Esophagus (tissue), 2 donors: ENCODE measurements at regions not wholly inside any gene's neighbourhood (a gene's known extent, or its start where the extent isn't known, plus 50 kb on each side); places are given as distances from the start of the nearest gene placed in this dataset.

ENCODE experiments used
- H3K27ac ChIP-seq, 2 donors: one replicate each; pipeline ENCODE4 v1.5.1; 2013; ENCODE audit warnings: low read depth in 2 of 2, mild to moderate bottlenecking in 2 of 2, inconsistent platforms in 1 of 2, low read length in 1 of 2, moderate library complexity in 1 of 2
- H3K27me3 ChIP-seq, 2 donors: one replicate each; pipeline ENCODE4 v1.6.1; 2013; ENCODE audit warnings: low read length in 2 of 2, control low read depth in 1 of 2, mild to moderate bottlenecking in 1 of 2; ENCODE audit not compliant: insufficient read depth in 2 of 2, control insufficient read depth in 1 of 2
- H3K36me3 ChIP-seq, 2 donors: one replicate each; pipeline ENCODE4 v1.6.1; 2013; ENCODE audit warnings: low read length in 1 of 2; ENCODE audit not compliant: control insufficient read depth in 2 of 2, insufficient read depth in 2 of 2
- H3K4me1 ChIP-seq, 2 donors: one replicate each; pipeline ENCODE4 v1.6.1; 2013; ENCODE audit warnings: low read length in 1 of 2; ENCODE audit not compliant: control insufficient read depth in 2 of 2, insufficient read depth in 2 of 2
- H3K4me3 ChIP-seq, 2 donors: one replicate each; pipeline ENCODE4 v1.5.1; 2013; ENCODE audit warnings: low read length in 2 of 2, mild to moderate bottlenecking in 2 of 2, low read depth in 1 of 2, moderate library complexity in 1 of 2
- H3K9me3 ChIP-seq, 2 donors: one replicate each; pipeline ENCODE4 v1.6.1; 2013; ENCODE audit warnings: mild to moderate bottlenecking in 2 of 2, low read depth in 1 of 2, low read length in 1 of 2, moderate library complexity in 1 of 2; ENCODE audit not compliant: control insufficient read depth in 2 of 2, insufficient read depth in 1 of 2
- WGBS, 2 donors: extraction: QIAGEN DNeasy Blood & Tissue Kit; methylation state at CpG; one replicate each; pipeline ENCODE4 v1.1.7; 2013; 5-methylcytosine and 5-hydroxymethylcytosine counted together
- donor health status: healthy with polysubstance abuse.
- donor health status: Bipolar disorder and iron deficiency.

- Histone ChIP-seq H3K27me3 (no peaks in the 10 kb centered on the region), H3K27ac (no peak overlapping the region), H3K4me3 (no peak overlapping the region), H3K9me3 (no peaks in the 10 kb centered on the region), H3K4me1 (peaks cover 0 to 3% of the 10 kb centered on the region in 2 donors), H3K36me3 (no peaks in the 10 kb centered on the region)
These were observed 102.7 kb upstream of the CARMIL1 start for GRCh38 chr6:25176466-25176865.

DNA sequence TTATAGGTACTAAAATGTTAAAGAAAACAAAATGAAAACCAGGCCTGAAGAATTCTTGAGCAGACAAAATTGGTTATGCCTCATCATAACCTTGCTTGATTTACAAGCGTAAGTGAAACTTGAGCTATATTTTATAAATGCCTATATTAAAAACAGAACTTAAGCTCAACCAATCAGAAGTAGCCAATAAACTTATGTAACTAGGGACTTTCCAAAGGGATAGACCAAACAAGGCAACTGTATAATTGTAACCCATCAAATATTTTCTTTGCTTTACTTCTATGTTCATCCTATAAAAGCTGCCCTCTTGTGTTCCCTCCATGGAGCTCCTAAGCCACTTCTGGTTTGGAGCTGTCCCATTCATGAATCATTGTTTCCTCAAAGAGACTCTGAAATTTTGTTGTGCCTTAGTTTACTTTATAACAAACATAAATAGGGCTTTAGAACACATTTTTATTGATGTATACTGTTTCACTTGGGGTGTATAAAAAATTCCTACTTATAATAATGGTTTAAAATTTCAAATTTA lies 101.6 kb upstream of the CARMIL1 start:
- Histone ChIP-seq H3K27ac (no peak overlapping the region), H3K27me3 (no peaks in the 10 kb centered on the region), H3K9me3 (no peaks in the 10 kb centered on the region), H3K4me3 (no peak overlapping the region), H3K36me3 (no peaks in the 10 kb centered on the region), H3K4me1 (peaks cover 0 to 3% of the 10 kb centered on the region in 2 donors)
- WGBS, 2 donors = 90 to 97% methylated on average over 1 of the region's 1 CpG

DNA sequence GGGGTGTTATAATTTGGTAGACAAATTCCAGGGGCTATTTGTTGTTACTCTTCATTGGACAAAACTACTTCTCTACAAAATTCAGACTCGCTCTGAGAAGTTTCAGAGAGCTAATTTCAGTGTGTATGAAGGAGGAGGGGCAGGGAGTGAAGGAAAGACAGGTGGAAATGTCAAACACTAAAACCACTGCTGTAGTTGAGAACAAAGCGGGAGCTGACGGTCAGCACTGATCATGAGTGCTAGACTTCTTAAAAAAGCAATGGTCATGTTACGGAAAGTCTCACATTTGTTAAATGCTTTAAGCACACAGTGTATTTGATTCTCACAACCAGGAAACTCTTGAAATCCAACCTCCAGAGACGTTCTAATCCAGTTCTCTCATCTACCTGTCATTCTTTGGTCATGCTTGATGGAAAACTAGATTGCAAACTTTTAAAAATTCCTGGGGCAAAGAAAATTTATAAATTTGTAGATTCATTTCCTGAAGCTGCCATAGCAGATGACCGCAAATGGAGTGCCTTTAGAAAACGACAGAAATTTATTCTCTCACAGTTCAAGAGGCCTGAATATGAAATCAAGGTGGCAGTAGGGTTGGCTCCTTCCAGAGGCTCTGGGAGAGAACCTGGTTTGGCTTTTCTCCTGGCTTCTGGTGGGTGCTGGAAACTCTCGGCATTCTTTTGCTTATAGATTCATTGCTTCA lies 100.7 kb upstream of the CARMIL1 start:
- no peaks in the 10 kb centered on the region for H3K36me3 ChIP-seq
- no peaks in the 10 kb centered on the region for H3K27me3 ChIP-seq
- peak overlapping the region in 1 of 2 donors; percentile 48 for H3K27ac ChIP-seq
- no peaks in the 10 kb centered on the region for H3K9me3 ChIP-seq
- no peak overlapping the region for H3K4me3 ChIP-seq
- WGBS, 2 donors = 72 to 77% methylated on average over 8 of the region's 8 CpGs
- H3K4me1 ChIP-seq = peaks cover 0 to 3% of the 10 kb centered on the region in 2 donors

DNA sequence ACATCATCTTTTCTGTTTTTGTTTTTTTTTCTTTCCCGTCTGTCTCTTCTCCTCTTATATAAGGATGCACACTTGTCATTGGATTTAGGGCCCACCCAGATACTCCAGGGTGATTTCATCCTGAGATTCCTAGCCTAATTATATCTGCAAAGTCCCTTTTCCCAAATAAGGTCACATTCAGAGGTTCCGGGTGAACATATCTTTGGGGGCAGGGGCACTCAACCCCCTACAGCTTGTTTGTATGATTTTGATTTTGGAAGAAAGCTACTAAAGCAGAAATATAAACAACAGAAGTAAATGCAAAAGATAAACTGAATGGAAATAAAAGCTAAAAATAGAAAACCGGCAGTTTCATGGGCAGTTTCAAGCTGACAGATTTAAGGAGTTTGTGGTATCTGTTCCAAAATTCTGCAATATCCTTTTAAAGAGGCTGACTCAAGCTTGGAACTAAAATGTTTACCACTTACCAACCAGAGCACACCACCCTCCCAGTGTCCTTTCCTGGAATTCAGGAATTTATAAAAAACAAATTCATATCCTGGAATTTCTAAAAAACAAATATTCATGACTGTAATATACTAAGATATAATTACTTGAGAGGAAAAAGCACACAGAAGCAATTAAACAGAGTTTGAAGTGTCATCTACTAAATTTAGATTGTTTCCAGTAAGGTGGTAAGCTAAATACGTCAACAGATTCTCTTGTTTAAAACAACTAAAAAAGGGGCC lies 100.0 kb upstream of the CARMIL1 start:
- no peak overlapping the region for H3K4me3 ChIP-seq
- no peaks in the 10 kb centered on the region for H3K27me3 ChIP-seq
- no peaks in the 10 kb centered on the region for H3K9me3 ChIP-seq
- H3K36me3 ChIP-seq = no peaks in the 10 kb centered on the region
- 49 to 58% methylated on average over 4 of the region's 4 CpGs for WGBS, 2 donors
- peak overlapping the region in 1 of 2 donors; percentile 48 for H3K27ac ChIP-seq
- peaks cover 0 to 2% of the 10 kb centered on the region in 2 donors for H3K4me1 ChIP-seq

- no peak overlapping the region for H3K27ac ChIP-seq
- H3K27me3 ChIP-seq = no peaks in the 10 kb centered on the region
- no peaks in the 10 kb centered on the region for H3K4me1 ChIP-seq
- WGBS, 2 donors = 91 to 93% methylated on average over 11 of the region's 11 CpGs
- H3K9me3 ChIP-seq = no peaks in the 10 kb centered on the region
- no peaks in the 10 kb centered on the region for H3K36me3 ChIP-seq
- no peak overlapping the region for H3K4me3 ChIP-seq
These were observed 98.4 kb upstream of the CARMIL1 start for GRCh38 chr6:25180630-25181349.

GRCh38 chr6:25181350-25181724 lies 97.8 kb upstream of the CARMIL1 start:
- Histone ChIP-seq H3K27ac (no peak overlapping the region), H3K4me1 (no peaks in the 10 kb centered on the region), H3K27me3 (no peaks in the 10 kb centered on the region), H3K9me3 (no peaks in the 10 kb centered on the region), H3K36me3 (no peaks in the 10 kb centered on the region), H3K4me3 (no peak overlapping the region)
- WGBS, 2 donors = 79 to 91% methylated on average over 4 of the region's 4 CpGs

GRCh38 chr6:25181923-25182322 lies 97.3 kb upstream of the CARMIL1 start:
- Histone ChIP-seq H3K4me1 (no peaks in the 10 kb centered on the region), H3K27ac (no peak overlapping the region), H3K9me3 (no peaks in the 10 kb centered on the region), H3K27me3 (no peaks in the 10 kb centered on the region), H3K4me3 (no peak overlapping the region), H3K36me3 (no peaks in the 10 kb centered on the region)
- 91 to 94% methylated on average over 1 of the region's 1 CpG for WGBS, 2 donors

DNA sequence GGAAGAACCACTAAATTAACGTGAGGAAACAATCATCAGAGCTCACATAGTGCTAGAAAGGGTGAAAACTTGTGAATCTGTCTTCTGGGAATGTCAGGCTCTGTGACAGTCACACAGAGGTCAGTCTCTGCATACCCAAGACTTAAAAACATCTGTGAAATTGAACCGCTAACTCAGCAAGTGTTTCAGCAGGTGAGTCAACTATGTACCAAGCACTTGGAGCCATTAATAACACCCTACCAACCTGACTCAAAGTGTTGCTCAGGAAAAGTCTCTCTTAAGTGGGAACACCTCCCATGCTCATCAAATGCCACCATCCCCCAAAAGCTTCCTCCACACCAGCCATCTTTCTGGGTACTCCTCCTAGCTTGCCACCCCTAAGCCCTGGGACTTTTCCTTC lies 92.3 kb upstream of the CARMIL1 start:
- H3K27ac ChIP-seq = no peak overlapping the region
- H3K27me3 ChIP-seq = no peaks in the 10 kb centered on the region
- H3K4me3 ChIP-seq = no peak overlapping the region
- WGBS, 2 donors = 68 to 75% methylated on average over 2 of the region's 2 CpGs
- H3K4me1 ChIP-seq = no peaks in the 10 kb centered on the region
- H3K9me3 ChIP-seq = no peaks in the 10 kb centered on the region
- no peaks in the 10 kb centered on the region for H3K36me3 ChIP-seq

DNA sequence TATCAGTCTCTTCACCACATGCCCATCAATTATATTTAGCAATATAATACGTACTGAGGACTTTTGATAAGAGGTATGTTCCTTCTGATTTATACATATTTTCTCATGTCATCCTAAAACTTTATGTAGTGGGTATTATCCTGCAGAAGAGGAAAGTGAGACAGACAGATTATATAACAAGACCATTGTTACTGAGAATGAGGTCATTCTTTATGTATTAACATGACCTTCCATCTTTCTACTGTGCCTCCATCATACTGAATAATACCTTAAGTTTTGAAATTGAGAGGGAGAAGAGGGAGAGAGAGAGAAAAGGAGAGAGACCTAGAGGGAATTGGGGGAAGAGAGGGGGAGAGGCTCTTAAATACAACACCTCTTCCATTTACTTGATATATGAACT lies 90.9 kb upstream of the CARMIL1 start:
- H3K9me3 ChIP-seq = no peaks in the 10 kb centered on the region
- 94 to 95% methylated on average over 1 of the region's 1 CpG for WGBS, 2 donors
- H3K4me1 ChIP-seq = peaks cover 0 to 3% of the 10 kb centered on the region in 2 donors
- no peaks in the 10 kb centered on the region for H3K27me3 ChIP-seq
- no peaks in the 10 kb centered on the region for H3K36me3 ChIP-seq
- no peak overlapping the region for H3K27ac ChIP-seq
- H3K4me3 ChIP-seq = no peak overlapping the region
